SU-DHL-6 (cell line): ENCODE measurements at regions not wholly inside any gene's neighbourhood (a gene's known extent, or its start where the extent isn't known, plus 50 kb on each side); places are given as distances from the start of the nearest gene placed in this dataset.

Experiments used
- H2AFZ ChIP-seq: fragments of 200-600 bp; sonication (generic); 2 replicates; pipeline ENCODE4 v1.6.1; 2014; ENCODE audit warnings: low read depth, mild to moderate bottlenecking, moderate library complexity, mixed read lengths, antibody characterized with exemption, low read length; ENCODE audit not compliant: severe bottlenecking
- H3F3A ChIP-seq: fragments of 200-600 bp; shearing (Covaris generic); 2 replicates; pipeline ENCODE4 v1.6.0; 2016; ENCODE audit warnings: antibody characterized with exemption, mild to moderate bottlenecking; ENCODE audit not compliant: insufficient read depth
- H3K27ac ChIP-seq: fragments of 200-600 bp; sonication (generic); 2 replicates; pipeline ENCODE4 v1.5.1; 2016; ENCODE audit warnings: low read depth, mild to moderate bottlenecking, low read length, moderate library complexity, mixed read lengths
- H3K27me3 ChIP-seq: fragments of 200-600 bp; sonication (generic), shearing (Covaris generic); 2 replicates; pipeline ENCODE4 v1.6.0; 2014; ENCODE audit warnings: mild to moderate bottlenecking, low read length
- H3K36me3 ChIP-seq: fragments of 200-600 bp; sonication (generic); 2 replicates; pipeline ENCODE4 v1.6.1; 2014; ENCODE audit warnings: mild to moderate bottlenecking, low read length, mixed read lengths
- H3K4me2 ChIP-seq: fragments of 300-600, 200-600 bp; shearing (Covaris generic), sonication (generic); 2 replicates; pipeline ENCODE4 v1.6.0; 2014; ENCODE audit warnings: low read length, low read depth, mild to moderate bottlenecking; ENCODE audit not compliant: poor library complexity, severe bottlenecking
- H3K4me3 ChIP-seq: fragments of 200-600 bp; sonication (generic); 2 replicates; pipeline ENCODE4 v1.5.1; 2014; ENCODE audit warnings: antibody characterized with exemption, low read length, mild to moderate bottlenecking, mixed read lengths; ENCODE audit not compliant: insufficient read depth, poor library complexity, severe bottlenecking
- H3K79me2 ChIP-seq: fragments of 200-600 bp; sonication (generic); 2 replicates; pipeline ENCODE4 v1.6.1; 2014; ENCODE audit warnings: mild to moderate bottlenecking, low read length, moderate library complexity; ENCODE audit not compliant: insufficient read depth
- H3K9ac ChIP-seq: fragments of 200-600 bp; sonication (generic); 2 replicates; pipeline ENCODE4 v1.7.0; 2014; ENCODE audit warnings: mild to moderate bottlenecking, low read length
- H3K9me2 ChIP-seq: fragments of 200-600 bp; sonication (generic); replicated peaks from 2 replicates; pipeline ENCODE4 v1.6.1; 2014; ENCODE audit warnings: low read length; ENCODE audit not compliant: insufficient read depth
- H3K9me3 ChIP-seq: fragments of 200-600 bp; sonication (generic); 2 replicates; pipeline ENCODE4 v1.6.1; 2014; ENCODE audit warnings: low read length, mixed read lengths; ENCODE audit not compliant: insufficient read depth
- H4K20me1 ChIP-seq: fragments of 200-600 bp; sonication (generic); 2 replicates; pipeline ENCODE4 v1.6.1; 2014; ENCODE audit warnings: low read depth, mild to moderate bottlenecking, antibody characterized with exemption, low read length, moderate library complexity, mixed read lengths
- EZH2phosphoT487 ChIP-seq: fragments of 200-600 bp; sonication (generic), shearing (Covaris generic); conservative IDR thresholded peaks from 2 replicates; pipeline ENCODE4 v1.6.1; 2018; ENCODE audit warnings: mild to moderate bottlenecking, antibody characterized with exemption, low read length, moderate library complexity, mixed read lengths
- TF ChIP-seq, protein P1 (sequence below): fragments of 200-600 bp; sonication (generic); IDR thresholded peaks from one replicate; pipeline ENCODE4 v1.5.1; 2017; ENCODE audit warnings: antibody characterized with exemption, mild to moderate bottlenecking, low read length, moderate library complexity; ENCODE audit not compliant: insufficient read depth, poor library complexity, severe bottlenecking

DNA sequence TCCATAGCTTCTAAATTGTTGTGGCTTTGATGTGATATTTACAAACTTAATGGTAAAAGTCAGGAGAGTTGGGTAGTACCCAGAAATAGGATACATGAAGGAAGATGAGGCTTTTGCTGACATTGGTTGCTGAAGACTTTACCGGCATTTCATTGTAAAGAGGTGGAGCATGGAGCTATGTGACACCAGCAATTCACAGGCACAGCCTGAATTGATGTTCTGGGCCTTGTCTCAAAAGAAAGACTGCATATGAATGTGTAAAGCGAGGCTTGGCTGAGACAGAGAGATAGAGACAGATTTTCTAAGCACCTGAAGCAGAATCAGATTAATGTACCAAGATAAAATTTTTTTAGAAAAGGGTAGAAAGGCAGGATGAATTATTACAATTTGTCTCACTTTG, 864.9 kb upstream of the ID2 start:
- H3K27me3 ChIP-seq: no peaks in the 10 kb centered on the region
- no peaks in the 10 kb centered on the region for H3F3A ChIP-seq
- no peaks in the 10 kb centered on the region for H4K20me1 ChIP-seq
- no peaks in the 10 kb centered on the region for H3K79me2 ChIP-seq
- H3K9me2 ChIP-seq: no peaks in the 10 kb centered on the region
- TF ChIP-seq, protein P1, sequence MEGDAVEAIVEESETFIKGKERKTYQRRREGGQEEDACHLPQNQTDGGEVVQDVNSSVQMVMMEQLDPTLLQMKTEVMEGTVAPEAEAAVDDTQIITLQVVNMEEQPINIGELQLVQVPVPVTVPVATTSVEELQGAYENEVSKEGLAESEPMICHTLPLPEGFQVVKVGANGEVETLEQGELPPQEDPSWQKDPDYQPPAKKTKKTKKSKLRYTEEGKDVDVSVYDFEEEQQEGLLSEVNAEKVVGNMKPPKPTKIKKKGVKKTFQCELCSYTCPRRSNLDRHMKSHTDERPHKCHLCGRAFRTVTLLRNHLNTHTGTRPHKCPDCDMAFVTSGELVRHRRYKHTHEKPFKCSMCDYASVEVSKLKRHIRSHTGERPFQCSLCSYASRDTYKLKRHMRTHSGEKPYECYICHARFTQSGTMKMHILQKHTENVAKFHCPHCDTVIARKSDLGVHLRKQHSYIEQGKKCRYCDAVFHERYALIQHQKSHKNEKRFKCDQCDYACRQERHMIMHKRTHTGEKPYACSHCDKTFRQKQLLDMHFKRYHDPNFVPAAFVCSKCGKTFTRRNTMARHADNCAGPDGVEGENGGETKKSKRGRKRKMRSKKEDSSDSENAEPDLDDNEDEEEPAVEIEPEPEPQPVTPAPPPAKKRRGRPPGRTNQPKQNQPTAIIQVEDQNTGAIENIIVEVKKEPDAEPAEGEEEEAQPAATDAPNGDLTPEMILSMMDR: no peak
- no peak for TF ChIP-seq EZH2phosphoT487
- no peak overlapping the region for H3K4me3 ChIP-seq
- H3K4me2 ChIP-seq: no peak overlapping the region
- no peak overlapping the region for H3K27ac ChIP-seq
- H3K36me3 ChIP-seq: no peaks in the 10 kb centered on the region
- H3K9me3 ChIP-seq: no peaks in the 10 kb centered on the region
- no peak overlapping the region for H2AFZ ChIP-seq
- no peak overlapping the region for H3K9ac ChIP-seq

GRCh38 chr2:7819316-7819715, 862.5 kb upstream of the ID2 start:
- Histone ChIP-seq H3K27ac (no peak overlapping the region), H3K4me3 (no peak overlapping the region), H3K79me2 (no peaks in the 10 kb centered on the region), H3K9me2 (no peaks in the 10 kb centered on the region), H3K4me2 (no peak overlapping the region), H3F3A (no peaks in the 10 kb centered on the region), H3K36me3 (no peaks in the 10 kb centered on the region), H3K9ac (no peak overlapping the region), H3K9me3 (no peaks in the 10 kb centered on the region), H4K20me1 (no peaks in the 10 kb centered on the region), H3K27me3 (no peaks in the 10 kb centered on the region), H2AFZ (no peak overlapping the region)
- no peak for TF ChIP-seq EZH2phosphoT487
- TF ChIP-seq, protein P1: no peak

DNA sequence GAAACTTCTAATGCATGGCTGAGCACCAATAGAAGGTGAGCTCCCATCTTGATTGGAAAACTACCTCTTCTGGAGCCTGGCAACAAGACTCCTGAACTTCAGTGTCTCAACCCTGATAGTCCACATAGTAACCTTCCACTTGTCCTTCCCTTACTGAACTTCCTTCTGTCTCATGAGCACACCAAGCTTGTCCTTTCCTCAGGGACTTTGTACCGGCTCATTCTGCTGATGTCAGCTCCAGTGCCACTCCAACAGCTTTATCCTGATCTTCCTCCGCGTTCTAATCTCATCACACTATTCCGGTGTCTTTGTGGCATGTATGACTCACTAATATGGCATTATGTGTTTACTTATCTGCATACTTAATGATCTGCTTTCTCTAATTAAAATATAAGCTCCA, 862.0 kb upstream of the ID2 start:
- Histone ChIP-seq H4K20me1 (no peaks in the 10 kb centered on the region), H3K27me3 (no peaks in the 10 kb centered on the region), H3K27ac (no peak overlapping the region), H3K9me3 (no peaks in the 10 kb centered on the region), H3F3A (no peaks in the 10 kb centered on the region), H3K79me2 (no peaks in the 10 kb centered on the region), H3K4me3 (no peak overlapping the region), H2AFZ (no peak overlapping the region), H3K4me2 (no peak overlapping the region), H3K9ac (no peak overlapping the region), H3K36me3 (no peaks in the 10 kb centered on the region), H3K9me2 (no peaks in the 10 kb centered on the region)
- no peak for TF ChIP-seq EZH2phosphoT487
- TF ChIP-seq, protein P1: no peak

DNA sequence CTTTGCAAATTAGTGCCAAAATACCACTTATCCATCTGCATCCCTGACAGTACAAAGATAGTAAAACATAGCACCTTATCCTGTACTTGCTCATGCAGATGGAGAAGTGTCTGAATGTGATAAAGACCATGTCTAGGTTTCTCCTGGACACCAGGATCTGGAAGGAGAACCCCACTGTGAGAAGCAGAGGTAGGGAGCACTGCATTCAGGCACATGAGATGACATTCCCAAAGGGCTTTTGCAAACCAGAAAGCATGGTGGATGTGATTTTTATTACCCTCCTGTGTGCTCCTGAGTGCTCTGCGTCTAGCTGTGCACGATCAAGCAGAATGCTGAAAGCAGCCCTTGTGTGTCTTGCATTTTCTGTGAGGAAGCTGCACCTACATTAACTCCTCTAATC, 857.6 kb upstream of the ID2 start:
- Histone ChIP-seq H3K36me3 (no peaks in the 10 kb centered on the region), H2AFZ (no peak overlapping the region), H4K20me1 (no peaks in the 10 kb centered on the region), H3K9me3 (no peaks in the 10 kb centered on the region), H3K9me2 (no peaks in the 10 kb centered on the region), H3K4me2 (no peak overlapping the region), H3K27me3 (no peaks in the 10 kb centered on the region), H3K79me2 (no peaks in the 10 kb centered on the region), H3F3A (no peaks in the 10 kb centered on the region), H3K4me3 (no peak overlapping the region), H3K27ac (no peak overlapping the region), H3K9ac (no peak overlapping the region)
- TF ChIP-seq, protein P1: no peak
- TF ChIP-seq EZH2phosphoT487: no peak
